WERI-Rb-1 (cell line): ENCODE measurements at regions not wholly inside any gene's neighbourhood (a gene's known extent, or its start where the extent isn't known, plus 50 kb on each side); places are given as distances from the start of the nearest gene placed in this dataset.
"Not testable (repeated sequence)": the region's sequence is repeated elsewhere in the genome, so short reads cannot be mapped to it uniquely, and the experiment has no call there.

Source experiments
- DNase-seq: peaks from one replicate; pipeline ENCODE4 v3.0.0-alpha.2; 2020
- H3K27ac ChIP-seq: fragments of 250-450 bp; sonication (Bioruptor Pico); 2 replicates; pipeline ENCODE4 v1.5.1; 2020; ENCODE audit warnings: mild to moderate bottlenecking, moderate library complexity
- H3K27me3 ChIP-seq: fragments of 250-450 bp; sonication (Bioruptor Pico); 2 replicates; pipeline ENCODE4 v1.5.1; 2021; ENCODE audit warnings: mild to moderate bottlenecking, low read depth, moderate library complexity; ENCODE audit not compliant: insufficient read depth, severe bottlenecking
- H3K36me3 ChIP-seq: fragments of 250-450 bp; sonication (Bioruptor Pico); 2 replicates; pipeline ENCODE4 v1.5.1; 2020; ENCODE audit warnings: mild to moderate bottlenecking, moderate library complexity
- H3K4me3 ChIP-seq: 2 replicates; pipeline ENCODE4 v1.5.1; 2011; ENCODE audit warnings: low read depth, mild to moderate bottlenecking, control low read depth, low read length
- H3K9me3 ChIP-seq: fragments of 250-450 bp; sonication (Bioruptor Pico); 2 replicates; pipeline ENCODE4 v1.5.1; 2021; ENCODE audit warnings: mild to moderate bottlenecking, moderate library complexity; ENCODE audit not compliant: severe bottlenecking
- TF ChIP-seq, protein P1 (sequence below): IDR thresholded peaks from 2 replicates; pipeline ENCODE4 v1.5.1; 2011; ENCODE audit warnings: low read depth, mild to moderate bottlenecking, control low read depth, inconsistent platforms, low read length

DNA sequence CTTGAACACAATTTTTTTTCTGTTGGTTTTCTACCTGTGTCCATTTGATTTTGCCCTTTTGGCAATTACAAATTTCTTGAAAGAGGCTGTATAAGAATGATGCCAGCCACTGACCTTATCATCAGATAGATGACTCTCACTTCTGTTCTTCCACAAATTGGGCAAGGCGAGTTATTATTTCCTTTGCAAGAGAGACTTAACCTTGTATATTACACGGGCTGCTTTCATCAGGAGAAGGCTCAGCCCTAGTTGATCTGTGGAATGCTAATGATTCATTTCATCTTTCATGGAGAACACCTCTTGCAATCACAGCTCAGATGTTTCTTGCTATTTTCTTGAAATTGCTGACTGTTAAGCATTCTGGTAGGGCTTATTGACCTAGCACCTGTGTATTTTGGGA lies 1155.4 kb downstream of the STIM2 start:
- Histone ChIP-seq H3K9me3 (peaks cover 8% of the 10 kb centered on the region), H3K36me3 (no peaks in the 10 kb centered on the region), H3K4me3 (no peak overlapping the region), H3K27ac (no peak overlapping the region), H3K27me3 (no peaks in the 10 kb centered on the region)
- TF ChIP-seq, protein P1, sequence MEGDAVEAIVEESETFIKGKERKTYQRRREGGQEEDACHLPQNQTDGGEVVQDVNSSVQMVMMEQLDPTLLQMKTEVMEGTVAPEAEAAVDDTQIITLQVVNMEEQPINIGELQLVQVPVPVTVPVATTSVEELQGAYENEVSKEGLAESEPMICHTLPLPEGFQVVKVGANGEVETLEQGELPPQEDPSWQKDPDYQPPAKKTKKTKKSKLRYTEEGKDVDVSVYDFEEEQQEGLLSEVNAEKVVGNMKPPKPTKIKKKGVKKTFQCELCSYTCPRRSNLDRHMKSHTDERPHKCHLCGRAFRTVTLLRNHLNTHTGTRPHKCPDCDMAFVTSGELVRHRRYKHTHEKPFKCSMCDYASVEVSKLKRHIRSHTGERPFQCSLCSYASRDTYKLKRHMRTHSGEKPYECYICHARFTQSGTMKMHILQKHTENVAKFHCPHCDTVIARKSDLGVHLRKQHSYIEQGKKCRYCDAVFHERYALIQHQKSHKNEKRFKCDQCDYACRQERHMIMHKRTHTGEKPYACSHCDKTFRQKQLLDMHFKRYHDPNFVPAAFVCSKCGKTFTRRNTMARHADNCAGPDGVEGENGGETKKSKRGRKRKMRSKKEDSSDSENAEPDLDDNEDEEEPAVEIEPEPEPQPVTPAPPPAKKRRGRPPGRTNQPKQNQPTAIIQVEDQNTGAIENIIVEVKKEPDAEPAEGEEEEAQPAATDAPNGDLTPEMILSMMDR, result no peak
- no peak for DNase-seq

DNA sequence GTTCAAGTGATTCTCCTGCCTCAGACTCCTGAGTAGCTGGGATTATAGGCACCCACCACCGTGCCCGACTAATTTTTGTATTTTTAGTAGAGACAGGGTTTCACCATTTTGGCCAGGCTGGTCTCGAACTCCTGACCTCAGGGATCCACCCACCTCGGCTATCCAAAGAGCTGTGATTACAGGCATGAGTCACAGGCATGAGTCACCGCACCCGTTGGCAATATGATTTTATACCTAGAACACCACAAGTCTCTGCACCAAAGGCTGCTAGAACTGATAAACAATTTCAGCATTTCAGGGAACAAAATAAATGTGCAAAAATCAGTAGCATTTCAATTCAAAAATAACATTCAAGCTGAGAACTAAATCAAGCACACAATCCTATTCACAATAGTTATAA lies 1177.6 kb downstream of the STIM2 start:
- not testable (repeated sequence) for H3K36me3 ChIP-seq, H3K27me3 ChIP-seq, H3K4me3 ChIP-seq, H3K27ac ChIP-seq, H3K9me3 ChIP-seq, DNase-seq

DNA sequence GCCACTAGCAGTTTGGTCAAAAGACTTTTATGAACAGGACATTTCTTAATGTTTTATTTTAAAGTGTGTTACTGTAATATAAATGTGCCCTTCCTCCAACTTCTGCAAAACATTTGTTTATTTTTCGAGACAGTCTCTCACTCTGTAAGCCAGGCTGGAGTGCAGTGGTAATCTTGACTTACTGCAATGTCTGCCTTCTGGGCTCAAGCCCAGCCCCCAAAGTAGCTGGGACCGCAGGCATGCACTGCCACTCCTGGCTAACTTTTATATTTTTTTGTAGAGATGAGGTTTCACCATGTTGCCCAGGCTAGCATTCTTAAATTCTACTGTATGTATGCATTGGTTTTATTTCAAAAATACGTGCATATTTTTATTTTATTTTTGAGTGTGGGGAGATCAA lies 1201.9 kb downstream of the STIM2 start:
- Histone ChIP-seq H3K27ac (no peak overlapping the region), H3K9me3 (no peaks in the 10 kb centered on the region), H3K36me3 (no peaks in the 10 kb centered on the region), H3K27me3 (no peaks in the 10 kb centered on the region), H3K4me3 (no peak overlapping the region)
- TF ChIP-seq, protein P1, result no peak
- DNase-seq, result no peak

DNA sequence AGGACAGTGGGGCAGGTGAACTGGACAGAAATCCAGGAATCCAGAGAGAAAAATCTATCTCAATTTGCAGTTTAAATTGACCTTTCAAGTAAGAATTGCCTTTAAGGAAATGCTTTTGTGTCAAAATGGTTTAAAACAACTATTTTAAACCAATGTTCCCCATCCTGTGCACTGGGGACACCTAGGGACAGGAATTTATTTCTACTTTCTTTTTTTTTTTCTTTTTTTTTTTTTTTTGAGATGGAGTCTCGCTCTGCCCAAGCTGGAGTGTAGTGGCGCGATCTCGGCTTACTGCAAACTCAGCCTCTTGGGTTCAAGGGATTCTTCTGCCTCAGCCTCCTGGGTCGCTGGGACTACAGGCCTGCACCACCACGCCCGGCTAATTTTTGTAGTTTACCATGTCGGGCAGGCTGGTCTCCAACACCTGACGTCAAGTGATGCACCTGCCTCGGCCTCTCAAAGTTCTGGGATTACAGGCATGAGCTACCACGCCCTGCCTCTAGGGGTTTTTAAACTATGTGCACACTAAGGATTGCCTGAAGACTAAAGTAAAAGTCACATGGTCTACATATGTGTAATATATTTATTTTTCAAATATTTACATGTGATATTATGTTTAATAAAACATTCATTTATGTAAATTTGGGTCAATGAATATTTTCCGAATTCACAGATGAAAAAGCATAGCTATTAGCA lies 1213.4 kb downstream of the STIM2 start:
- Histone ChIP-seq H3K27me3 (no peaks in the 10 kb centered on the region), H3K9me3 (no peaks in the 10 kb centered on the region), H3K27ac (no peak overlapping the region), H3K36me3 (no peaks in the 10 kb centered on the region), H3K4me3 (no peak overlapping the region)
- no peak for DNase-seq
- TF ChIP-seq, protein P1, result no peak

DNA sequence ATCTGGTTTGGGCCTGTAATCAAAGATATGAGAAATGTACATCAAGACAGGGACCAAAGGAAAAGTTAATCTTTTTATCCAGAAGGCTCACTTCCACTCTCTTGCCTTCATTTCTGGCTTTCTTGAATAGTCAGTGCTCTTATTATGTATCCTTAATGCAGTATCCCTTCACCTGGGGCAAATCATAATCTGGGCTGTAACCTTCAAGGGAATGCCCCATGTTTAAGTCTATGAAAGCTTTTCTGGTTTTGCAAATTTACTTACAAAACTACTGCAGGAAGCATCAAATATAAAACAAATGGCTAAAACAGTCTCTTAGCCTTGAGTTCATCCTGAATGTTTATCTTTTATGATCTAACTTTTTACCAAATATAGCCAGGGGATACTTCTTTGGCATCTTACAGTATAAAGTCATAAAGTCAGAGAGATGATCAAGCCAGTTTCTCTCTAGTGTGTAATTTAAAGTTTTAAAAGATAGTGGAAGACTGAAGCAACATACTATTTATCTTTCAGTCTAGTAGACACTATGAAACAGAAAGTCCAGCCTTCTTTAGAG lies 1214.8 kb downstream of the STIM2 start:
- no peak for DNase-seq
- no peak overlapping the region for H3K27ac ChIP-seq
- H3K4me3 ChIP-seq, result no peak overlapping the region
- H3K9me3 ChIP-seq, result no peaks in the 10 kb centered on the region
- TF ChIP-seq, protein P1, result no peak
- no peaks in the 10 kb centered on the region for H3K27me3 ChIP-seq
- no peaks in the 10 kb centered on the region for H3K36me3 ChIP-seq

DNA sequence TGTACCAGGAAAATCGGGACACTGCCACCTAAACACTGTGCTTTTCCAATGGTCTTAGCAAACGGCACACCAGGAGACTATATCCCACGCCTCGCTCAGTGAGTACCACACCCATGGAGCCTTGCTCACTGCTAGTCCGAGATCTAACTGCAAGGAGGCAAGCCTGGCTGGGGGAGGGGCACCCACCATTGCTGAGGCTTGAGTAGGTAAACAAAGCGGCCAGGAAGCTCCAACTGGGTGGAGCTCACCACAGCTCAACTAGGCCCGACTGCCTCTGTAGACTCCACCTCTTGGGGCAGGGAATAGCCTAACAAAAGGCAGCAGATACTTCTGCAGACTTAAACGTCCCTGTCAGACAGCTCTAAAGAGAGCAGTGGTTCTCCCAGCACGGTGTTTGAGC lies 1216.6 kb downstream of the STIM2 start:
- H3K27ac ChIP-seq, H3K9me3 ChIP-seq, H3K4me3 ChIP-seq, H3K27me3 ChIP-seq, H3K36me3 ChIP-seq, DNase-seq: not testable (repeated sequence)
